HG03432 (cell line): ENCODE measurements at regions not wholly inside any gene's neighbourhood (a gene's known extent, or its start where the extent isn't known, plus 50 kb on each side); places are given as distances from the start of the nearest gene placed in this dataset.
"Not testable (repeated sequence)": the region's sequence is repeated elsewhere in the genome, so short reads cannot be mapped to it uniquely, and the experiment has no call there.

ENCODE experiments used
- ATAC-seq: cut with Tn5 transposase; IDR thresholded peaks from one replicate; pipeline ENCODE4 v1.9.1; 2021; ENCODE audit warnings: mild to moderate bottlenecking, moderate library complexity; ENCODE audit not compliant: unreplicated experiment

- no peak for ATAC-seq
These were observed 1160.7 kb downstream of the CNTNAP5 start for GRCh38 chr2:125185691-125186270.

- ATAC-seq = no peak
These were observed 1182.3 kb downstream of the CNTNAP5 start for GRCh38 chr2:125207431-125207830.

- ATAC-seq = no peak
These were observed 1191.2 kb downstream of the CNTNAP5 start for GRCh38 chr2:125216321-125216720.

- no peak for ATAC-seq
These were observed 1199.1 kb downstream of the CNTNAP5 start for GRCh38 chr2:125224188-125224587.

- ATAC-seq = no peak
These were observed 1199.7 kb downstream of the CNTNAP5 start for GRCh38 chr2:125224830-125225229.

- no peak for ATAC-seq
These were observed 1202.8 kb downstream of the CNTNAP5 start for GRCh38 chr2:125227843-125228392.

- no peak for ATAC-seq
These were observed 1215.8 kb downstream of the CNTNAP5 start for GRCh38 chr2:125240870-125241269.

- ATAC-seq = no peak
These were observed 1218.0 kb downstream of the CNTNAP5 start for GRCh38 chr2:125243074-125243473.

GRCh38 chr2:125254010-125254409 is 1228.9 kb downstream of the CNTNAP5 start:
- no peak for ATAC-seq

- peak; percentile 67 for ATAC-seq
These were observed 1234.4 kb downstream of the CNTNAP5 start for GRCh38 chr2:125259451-125259850.

GRCh38 chr2:125260366-125260930 is 1235.4 kb downstream of the CNTNAP5 start:
- not testable (repeated sequence) for ATAC-seq

- ATAC-seq = no peak
These were observed 1239.4 kb downstream of the CNTNAP5 start for GRCh38 chr2:125264453-125264852.

- ATAC-seq = no peak
These were observed 1242.6 kb downstream of the CNTNAP5 start for GRCh38 chr2:125267683-125268082.

- no peak for ATAC-seq
These were observed 1247.6 kb downstream of the CNTNAP5 start for GRCh38 chr2:125272651-125273050.

- no peak for ATAC-seq
These were observed 1249.6 kb downstream of the CNTNAP5 start for GRCh38 chr2:125274718-125275117.

GRCh38 chr2:125280265-125280664 is 1255.2 kb downstream of the CNTNAP5 start:
- no peak for ATAC-seq

GRCh38 chr2:125281242-125281641 is 1256.2 kb downstream of the CNTNAP5 start:
- ATAC-seq = no peak

GRCh38 chr2:125296742-125297141 is 1271.7 kb downstream of the CNTNAP5 start:
- ATAC-seq = no peak

GRCh38 chr2:125310657-125311364 is 1285.7 kb downstream of the CNTNAP5 start:
- ATAC-seq = no peak

- ATAC-seq = no peak
These were observed 1287.3 kb downstream of the CNTNAP5 start for GRCh38 chr2:125312342-125312741.

- no peak for ATAC-seq
These were observed 1288.7 kb downstream of the CNTNAP5 start for GRCh38 chr2:125313806-125314205.

GRCh38 chr2:125318740-125319139 is 1293.7 kb downstream of the CNTNAP5 start:
- ATAC-seq = no peak
